HUES6 (cell line): ENCODE measurements at regions not wholly inside any gene's neighbourhood (a gene's known extent, or its start where the extent isn't known, plus 50 kb on each side); places are given as distances from the start of the nearest gene placed in this dataset.
"Not testable (repeated sequence)": the region's sequence is repeated elsewhere in the genome, so short reads cannot be mapped to it uniquely, and the experiment has no call there.

Source experiments
- H3K27ac ChIP-seq: 2 replicates; pipeline ENCODE4 v1.7.0; 2013; ENCODE audit warnings: low read depth, mild to moderate bottlenecking, low read length, inconsistent platforms
- H3K27me3 ChIP-seq: 2 replicates; pipeline ENCODE4 v1.6.1; 2013; ENCODE audit warnings: low read length; ENCODE audit not compliant: control insufficient read depth, insufficient read depth
- H3K36me3 ChIP-seq: 2 replicates; pipeline ENCODE4 v1.6.1; 2013; ENCODE audit warnings: low read length; ENCODE audit not compliant: control insufficient read depth, insufficient read depth
- H3K4me1 ChIP-seq: 2 replicates; pipeline ENCODE4 v1.6.1; 2013; ENCODE audit warnings: low read length; ENCODE audit not compliant: control insufficient read depth, insufficient read depth
- H3K4me3 ChIP-seq: 2 replicates; pipeline ENCODE4 v1.5.1; 2013; ENCODE audit warnings: low read depth, low read length
- H3K9ac ChIP-seq: one replicate; pipeline ENCODE4 v1.6.1; 2013; ENCODE audit warnings: mild to moderate bottlenecking, low read length
- H3K9me3 ChIP-seq: 2 replicates; pipeline ENCODE4 v1.6.1; 2013; ENCODE audit warnings: low read depth, low read length; ENCODE audit not compliant: control insufficient read depth, insufficient read depth

DNA sequence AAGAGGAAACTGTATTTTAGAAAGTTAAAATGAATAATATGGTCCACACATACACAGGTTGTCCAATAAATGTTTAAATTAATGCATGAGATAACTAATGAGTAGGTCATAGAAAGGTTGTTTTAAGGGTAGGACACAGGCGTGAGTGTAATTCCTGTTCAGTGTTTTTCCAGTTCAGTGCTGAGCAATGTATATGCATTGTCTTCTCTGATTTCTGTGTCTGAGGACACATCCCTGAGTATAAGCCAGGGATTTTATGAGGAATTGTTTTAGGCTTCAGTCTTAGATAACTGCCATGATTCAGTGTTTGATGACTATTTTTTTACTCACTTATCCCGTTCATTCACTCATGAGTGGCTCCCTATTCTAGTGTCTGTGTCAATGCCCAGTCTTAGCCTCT, 298.5 kb upstream of the TBX18 start:
- no peak overlapping the region for H3K9ac ChIP-seq
- H3K27ac ChIP-seq: no peak overlapping the region
- H3K4me1 ChIP-seq: no peaks in the 10 kb centered on the region
- no peaks in the 10 kb centered on the region for H3K36me3 ChIP-seq
- no peaks in the 10 kb centered on the region for H3K9me3 ChIP-seq
- no peaks in the 10 kb centered on the region for H3K27me3 ChIP-seq
- no peak overlapping the region for H3K4me3 ChIP-seq

DNA sequence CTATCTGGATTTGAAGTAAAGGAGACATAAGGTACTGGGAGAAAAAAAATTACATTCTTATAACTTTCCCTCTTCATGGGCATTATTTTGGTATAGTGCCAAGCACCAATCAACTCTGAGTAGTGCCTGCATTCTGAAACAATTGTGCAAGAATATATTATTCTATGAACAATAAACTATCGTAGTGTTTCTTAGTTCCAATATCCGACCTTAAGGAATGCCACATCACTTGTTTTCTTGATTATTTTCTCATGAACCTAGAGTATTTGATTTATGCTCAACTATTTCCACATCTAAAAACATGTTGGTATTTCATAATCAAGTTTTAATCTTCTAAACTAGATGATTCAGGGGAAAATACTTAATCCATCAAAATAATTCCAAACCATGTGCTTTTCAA, 294.4 kb upstream of the TBX18 start:
- Histone ChIP-seq H3K36me3 (no peaks in the 10 kb centered on the region), H3K9me3 (no peaks in the 10 kb centered on the region), H3K9ac (no peak overlapping the region), H3K27ac (no peak overlapping the region), H3K4me1 (no peaks in the 10 kb centered on the region), H3K4me3 (no peak overlapping the region), H3K27me3 (no peaks in the 10 kb centered on the region)

DNA sequence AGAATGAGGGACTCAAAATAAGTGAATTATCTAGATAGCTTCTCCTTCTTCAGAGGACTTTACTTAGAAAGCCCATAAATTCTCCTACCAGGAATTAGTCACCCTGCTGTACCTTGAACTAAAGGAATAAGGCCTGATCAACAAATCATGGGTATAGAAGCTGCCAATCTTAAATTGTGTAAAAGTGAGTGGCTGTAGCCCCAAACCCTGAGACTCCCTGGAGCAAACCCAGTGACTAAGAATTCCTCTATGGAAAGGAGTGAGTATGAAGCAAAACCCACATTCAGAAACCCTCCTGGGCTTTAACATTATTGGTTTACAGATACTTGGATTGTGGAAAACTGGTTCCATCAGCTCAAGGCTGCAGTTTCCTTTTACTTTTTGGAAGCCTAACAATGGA, 285.8 kb upstream of the TBX18 start:
- Histone ChIP-seq H3K36me3 (no peaks in the 10 kb centered on the region), H3K9ac (no peak overlapping the region), H3K4me3 (no peak overlapping the region), H3K9me3 (no peaks in the 10 kb centered on the region), H3K4me1 (no peaks in the 10 kb centered on the region; the same call in 1 of the 2 replicates), H3K27me3 (no peaks in the 10 kb centered on the region), H3K27ac (no peak overlapping the region)

DNA sequence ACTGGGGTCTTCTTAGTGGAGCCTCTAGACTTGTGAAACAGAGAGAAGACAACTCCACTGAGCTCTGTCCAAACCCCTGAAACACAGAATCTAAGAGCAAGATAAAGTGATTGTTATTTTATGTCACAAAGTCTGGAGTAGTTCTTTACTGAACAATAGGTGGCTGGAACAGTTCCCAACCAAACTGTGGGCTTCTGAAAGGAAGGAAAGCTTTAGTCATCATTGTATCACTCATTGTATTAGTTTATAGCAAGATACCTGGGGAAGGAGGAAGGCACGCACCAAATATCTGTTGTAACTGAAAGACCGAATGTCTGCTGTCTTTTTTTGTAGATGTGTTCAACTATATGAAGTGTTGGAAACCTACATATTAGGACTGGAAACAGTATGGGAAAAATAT, 284.9 kb upstream of the TBX18 start:
- H3K4me1 ChIP-seq: no peaks in the 10 kb centered on the region; the same call in 1 of the 2 replicates
- H3K4me3 ChIP-seq: no peak overlapping the region
- no peaks in the 10 kb centered on the region for H3K36me3 ChIP-seq
- H3K9me3 ChIP-seq: no peaks in the 10 kb centered on the region
- no peak overlapping the region for H3K27ac ChIP-seq
- no peaks in the 10 kb centered on the region for H3K27me3 ChIP-seq
- H3K9ac ChIP-seq: no peak overlapping the region

DNA sequence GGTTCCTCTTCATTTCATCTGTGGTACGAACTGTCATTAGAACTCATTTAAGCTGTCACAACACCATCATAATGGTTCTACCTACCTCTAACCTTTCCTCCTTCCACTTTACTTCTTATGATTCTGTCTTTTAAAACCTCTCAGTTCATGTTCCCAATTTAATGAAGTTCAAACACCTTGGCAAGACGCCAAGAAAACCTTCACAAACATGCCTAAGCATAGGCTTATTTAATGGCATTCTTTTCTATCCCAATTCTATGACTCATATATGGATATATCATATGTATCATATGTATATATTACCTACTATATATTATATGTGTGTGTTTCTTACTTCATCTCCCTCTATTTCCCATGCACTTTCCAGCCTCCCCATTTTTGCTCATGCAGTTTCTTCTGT, 283.4 kb upstream of the TBX18 start:
- Histone ChIP-seq H3K27me3 (no peaks in the 10 kb centered on the region), H3K4me1 (no peaks in the 10 kb centered on the region; the same call in 1 of the 2 replicates), H3K36me3 (no peaks in the 10 kb centered on the region), H3K4me3 (no peak overlapping the region), H3K27ac (no peak overlapping the region), H3K9me3 (no peaks in the 10 kb centered on the region), H3K9ac (no peak overlapping the region)

DNA sequence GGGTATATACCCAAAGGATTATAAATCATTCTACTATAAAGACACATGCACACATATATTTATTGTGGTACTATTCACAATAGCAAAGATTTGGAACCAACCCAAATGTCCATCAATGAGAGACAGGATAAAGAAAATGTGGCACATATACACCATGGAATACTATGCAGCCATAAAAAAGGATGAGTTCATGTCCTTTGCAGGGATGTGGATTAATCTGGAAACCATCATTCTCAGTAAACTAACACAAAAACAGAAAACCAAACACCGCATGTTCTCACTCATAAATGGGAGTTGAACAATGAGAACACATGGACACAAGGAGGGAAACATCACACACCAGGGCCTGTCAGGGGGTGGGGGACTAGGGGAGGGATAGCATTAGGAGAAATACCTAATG, 281.4 kb upstream of the TBX18 start:
- not testable (repeated sequence) for H3K27ac ChIP-seq, H3K9me3 ChIP-seq, H3K36me3 ChIP-seq, H3K27me3 ChIP-seq, H3K4me1 ChIP-seq, H3K4me3 ChIP-seq, H3K9ac ChIP-seq

DNA sequence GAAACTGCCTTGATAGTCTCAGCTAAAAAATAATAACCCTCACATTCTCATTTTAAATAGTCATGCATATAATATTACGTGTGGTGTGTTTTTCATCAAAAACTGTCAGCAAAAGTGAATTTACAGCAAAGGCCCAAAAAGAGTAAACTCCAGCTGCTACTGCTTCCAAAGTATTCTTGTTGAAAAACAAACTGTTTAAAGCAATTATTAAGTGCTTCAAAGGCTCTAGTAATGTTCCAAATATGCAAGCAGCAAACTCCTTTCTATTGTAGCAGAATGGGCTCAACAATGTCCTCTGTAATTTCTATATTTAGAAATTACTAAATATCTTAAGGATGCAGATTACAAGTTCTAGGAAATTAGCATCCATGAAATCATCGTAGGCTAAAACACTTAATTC, 280.0 kb upstream of the TBX18 start:
- no peaks in the 10 kb centered on the region for H3K9me3 ChIP-seq
- H3K9ac ChIP-seq: no peak overlapping the region
- H3K27ac ChIP-seq: no peak overlapping the region
- H3K27me3 ChIP-seq: no peaks in the 10 kb centered on the region
- H3K36me3 ChIP-seq: no peaks in the 10 kb centered on the region
- no peak overlapping the region for H3K4me3 ChIP-seq
- no peaks in the 10 kb centered on the region for H3K4me1 ChIP-seq

DNA sequence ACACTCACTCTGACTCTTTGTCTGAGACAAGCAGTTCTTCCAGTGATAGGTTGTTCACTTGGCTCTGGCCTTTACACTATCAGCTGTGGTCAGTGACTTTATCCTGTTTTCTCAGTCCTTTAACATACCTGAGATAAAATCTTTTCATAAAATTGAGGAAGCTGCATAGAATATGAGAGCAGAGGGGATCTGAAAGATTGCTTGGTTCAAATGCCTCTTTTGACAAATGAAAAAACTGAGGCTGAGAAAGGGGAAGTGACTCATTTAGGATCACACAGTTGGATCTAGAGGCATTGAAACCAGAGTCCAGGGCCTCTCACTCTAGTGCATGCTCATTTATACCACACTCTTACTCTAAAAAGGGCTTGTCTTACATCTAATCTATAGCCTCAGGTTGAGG, 277.0 kb upstream of the TBX18 start:
- no peaks in the 10 kb centered on the region for H3K9me3 ChIP-seq
- H3K4me3 ChIP-seq: no peak overlapping the region
- no peaks in the 10 kb centered on the region for H3K36me3 ChIP-seq
- H3K27me3 ChIP-seq: no peaks in the 10 kb centered on the region
- H3K9ac ChIP-seq: no peak overlapping the region
- H3K27ac ChIP-seq: no peak overlapping the region
- no peaks in the 10 kb centered on the region for H3K4me1 ChIP-seq

DNA sequence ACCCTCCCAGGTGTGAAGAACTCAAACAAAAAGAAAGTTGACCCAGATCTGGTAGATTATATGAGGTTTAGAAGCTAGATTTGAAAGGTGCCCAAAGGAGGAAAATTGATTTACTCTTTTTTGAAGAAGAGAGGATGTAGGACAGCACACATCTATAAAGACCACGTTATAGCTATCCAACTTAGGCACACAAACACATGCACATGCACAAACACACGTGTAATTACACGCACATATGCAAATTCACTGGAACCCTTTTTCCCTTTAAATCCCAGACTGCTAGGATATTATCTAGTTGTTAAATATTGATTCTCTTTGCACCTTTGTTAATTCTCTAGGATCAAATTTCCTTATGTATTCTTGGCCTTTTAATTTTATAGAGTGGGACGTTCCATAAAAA, 272.8 kb upstream of the TBX18 start:
- Histone ChIP-seq H3K27ac (no peak overlapping the region), H3K36me3 (no peaks in the 10 kb centered on the region), H3K27me3 (no peaks in the 10 kb centered on the region), H3K4me3 (no peak overlapping the region), H3K9ac (no peak overlapping the region), H3K9me3 (peaks cover 36% of the 10 kb centered on the region), H3K4me1 (no peaks in the 10 kb centered on the region)

DNA sequence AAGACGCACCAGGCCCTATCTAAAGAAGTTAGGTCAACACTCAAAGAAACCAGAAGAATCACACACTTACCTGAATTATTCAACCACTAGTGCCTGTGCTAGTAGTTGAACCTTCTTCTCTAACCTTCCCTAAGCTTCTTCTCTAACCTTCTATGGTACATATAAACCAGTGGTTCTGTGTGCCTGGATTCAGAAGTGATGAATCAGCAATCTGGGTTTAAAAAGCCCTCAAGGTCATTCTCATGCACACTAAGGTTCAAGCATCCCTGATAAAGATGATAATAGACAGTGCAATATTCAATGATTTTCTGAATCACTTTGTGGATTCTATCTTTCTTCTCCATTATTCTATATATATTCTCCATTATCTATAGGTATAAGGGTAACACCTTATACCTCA, 271.4 kb upstream of the TBX18 start:
- no peak overlapping the region for H3K27ac ChIP-seq
- no peaks in the 10 kb centered on the region for H3K4me1 ChIP-seq
- no peaks in the 10 kb centered on the region for H3K27me3 ChIP-seq
- H3K4me3 ChIP-seq: no peak overlapping the region
- peaks cover 47% of the 10 kb centered on the region for H3K9me3 ChIP-seq
- H3K9ac ChIP-seq: no peak overlapping the region
- H3K36me3 ChIP-seq: no peaks in the 10 kb centered on the region

DNA sequence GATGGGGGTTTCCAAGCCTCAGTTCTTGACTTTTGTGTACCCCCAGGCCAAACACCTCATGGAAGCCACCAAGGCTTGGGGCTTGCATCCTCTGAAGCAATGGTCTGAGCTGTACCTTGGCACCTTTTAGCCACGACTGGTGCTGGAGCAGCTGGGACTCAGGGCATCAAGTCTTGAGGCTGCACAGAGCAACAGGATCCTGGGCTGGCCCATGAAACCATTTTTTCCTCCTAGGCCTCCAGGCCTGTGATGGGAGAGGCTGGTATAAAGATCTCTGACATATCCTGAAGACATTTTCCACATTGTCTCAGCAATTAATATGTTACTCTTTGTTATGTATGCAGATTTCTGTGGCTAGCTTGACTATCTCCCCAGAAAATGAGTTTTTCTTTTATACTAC, 269.1 kb upstream of the TBX18 start:
- no peaks in the 10 kb centered on the region for H3K27me3 ChIP-seq
- no peak overlapping the region for H3K27ac ChIP-seq
- H3K4me3 ChIP-seq: no peak overlapping the region
- no peaks in the 10 kb centered on the region for H3K4me1 ChIP-seq
- H3K36me3 ChIP-seq: no peaks in the 10 kb centered on the region
- no peak overlapping the region for H3K9ac ChIP-seq
- H3K9me3 ChIP-seq: peaks cover 51% of the 10 kb centered on the region

DNA sequence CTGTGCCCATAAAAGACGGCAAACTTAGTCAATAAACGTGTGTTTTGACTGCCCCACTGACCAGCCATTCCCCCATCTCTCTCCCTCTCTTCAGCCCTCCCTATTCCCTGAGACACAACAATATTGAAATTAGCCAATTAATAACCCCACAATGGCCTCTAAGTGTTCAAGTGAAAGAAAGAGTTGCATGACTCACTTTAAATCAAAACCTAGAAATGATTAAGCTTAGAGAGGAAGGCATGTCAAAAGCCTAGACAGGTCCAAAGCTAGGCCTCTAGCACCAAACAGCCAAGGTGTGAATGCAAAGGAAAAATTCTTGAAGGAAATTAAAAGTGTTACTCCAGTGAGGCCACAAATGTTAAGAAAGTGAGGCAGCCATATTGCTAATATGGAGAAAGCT, 261.6 kb upstream of the TBX18 start:
- Histone ChIP-seq H3K36me3 (no peaks in the 10 kb centered on the region), H3K27me3 (no peaks in the 10 kb centered on the region), H3K9ac (no peak overlapping the region), H3K4me1 (no peaks in the 10 kb centered on the region; the same call in 1 of the 2 replicates), H3K4me3 (no peak overlapping the region), H3K9me3 (peaks cover 4% of the 10 kb centered on the region; the same call in 1 of the 2 replicates), H3K27ac (no peak overlapping the region)
